NCI-H1436 treated with DMSO at 0.1 percent for 48 hours (cell line): ENCODE measurements at regions not wholly inside any gene's neighbourhood (a gene's known extent, or its start where the extent isn't known, plus 50 kb on each side); places are given as distances from the start of the nearest gene placed in this dataset.

Experiments used
- DNase-seq: peaks from one replicate; lab custom pipeline; 2025; lab: John Stamatoyannopoulos, UW

- no peak for DNase-seq
Observed at GRCh38 chr22:49623176-49623575, 204.5 kb downstream of the BRD1 start.

GRCh38 chr22:49622241-49623105, 205.2 kb downstream of the BRD1 start:
- no peak for DNase-seq

GRCh38 chr22:49621601-49622210, 206.0 kb downstream of the BRD1 start:
- no peak for DNase-seq

- no peak for DNase-seq
Observed at GRCh38 chr22:49620666-49621065, 207.0 kb downstream of the BRD1 start.

- DNase-seq = no peak
Observed at GRCh38 chr22:49620003-49620556, 207.6 kb downstream of the BRD1 start.

- DNase-seq = no peak
Observed at GRCh38 chr22:49619301-49619700, 208.4 kb downstream of the BRD1 start.

GRCh38 chr22:49618677-49618953, 209.1 kb downstream of the BRD1 start:
- DNase-seq = no peak

GRCh38 chr22:49617866-49618676, 209.6 kb downstream of the BRD1 start:
- no peak for DNase-seq

GRCh38 chr22:49617264-49617663, 210.4 kb downstream of the BRD1 start:
- DNase-seq = no peak

GRCh38 chr22:49616356-49617231, 211.1 kb downstream of the BRD1 start:
- no peak for DNase-seq

- DNase-seq = no peak
Observed at GRCh38 chr22:49614966-49615965, 212.4 kb downstream of the BRD1 start.

GRCh38 chr22:49613511-49614270, 214.0 kb downstream of the BRD1 start:
- DNase-seq = no peak

- DNase-seq = no peak
Observed at GRCh38 chr22:49613108-49613507, 214.6 kb downstream of the BRD1 start.

- DNase-seq = no peak
Observed at GRCh38 chr22:49609207-49609876, 218.3 kb downstream of the BRD1 start.

GRCh38 chr22:49608660-49609059, 219.0 kb downstream of the BRD1 start:
- DNase-seq = no peak

- DNase-seq = no peak
Observed at GRCh38 chr22:49608228-49608627, 219.4 kb downstream of the BRD1 start.

GRCh38 chr22:49607821-49608220, 219.9 kb downstream of the BRD1 start:
- DNase-seq = no peak

- no peak for DNase-seq
Observed at GRCh38 chr22:49606562-49607290, 220.9 kb downstream of the BRD1 start.
